OCI-LY1 (cell line): ENCODE measurements at regions not wholly inside any gene's neighbourhood (a gene's known extent, or its start where the extent isn't known, plus 50 kb on each side); places are given as distances from the start of the nearest gene placed in this dataset.

Experiments used
- H2AFZ ChIP-seq: fragments of 200-600 bp; sonication (generic), shearing (Covaris generic); 2 replicates; pipeline ENCODE4 v1.6.0; 2014; ENCODE audit warnings: antibody characterized with exemption, mild to moderate bottlenecking, low read length
- H3F3A ChIP-seq: fragments of 200-600 bp; sonication (generic), shearing (Covaris generic); 2 replicates; pipeline ENCODE4 v1.6.0; 2014; ENCODE audit warnings: mild to moderate bottlenecking, antibody characterized with exemption, low read length, moderate library complexity; ENCODE audit not compliant: insufficient read depth
- H3K27ac ChIP-seq: fragments of 200-600 bp; sonication (generic); 2 replicates; pipeline ENCODE4 v1.5.1; 2014; ENCODE audit warnings: low read length, mixed run types, mild to moderate bottlenecking, low read depth; ENCODE audit not compliant: poor library complexity, severe bottlenecking
- H3K27me3 ChIP-seq: fragments of 200-600 bp; sonication (generic); 2 replicates; pipeline ENCODE4 v1.6.0; 2014; ENCODE audit warnings: antibody characterized with exemption, mild to moderate bottlenecking, low read length, moderate library complexity; ENCODE audit not compliant: insufficient read depth
- H3K36me3 ChIP-seq: fragments of 200-600 bp; sonication (generic); 2 replicates; pipeline ENCODE4 v1.6.1; 2014; ENCODE audit warnings: mild to moderate bottlenecking, antibody characterized with exemption, low read length, moderate library complexity, mixed read lengths; ENCODE audit not compliant: insufficient read depth
- H3K4me1 ChIP-seq: fragments of 200-600 bp; sonication (generic); 2 replicates; pipeline ENCODE4 v1.5.1; 2014; ENCODE audit warnings: mild to moderate bottlenecking, low read length, moderate library complexity; ENCODE audit not compliant: insufficient read depth, severe bottlenecking
- H3K4me2 ChIP-seq: fragments of 200-600 bp; sonication (generic), shearing (Covaris generic); 2 replicates; pipeline ENCODE4 v1.6.1; 2014; ENCODE audit warnings: low read length
- H3K4me3 ChIP-seq: fragments of 200-600 bp; sonication (generic); 2 replicates; pipeline ENCODE4 v1.5.1; 2014; ENCODE audit warnings: low read length, low read depth, mild to moderate bottlenecking, mixed read lengths; ENCODE audit not compliant: poor library complexity, severe bottlenecking
- H3K79me2 ChIP-seq: fragments of 200-600 bp; shearing (Covaris generic); 2 replicates; pipeline ENCODE4 v1.6.1; 2016; ENCODE audit warnings: mixed run types, low read length, mixed read lengths; ENCODE audit not compliant: insufficient read depth
- H3K9ac ChIP-seq: fragments of 200-600 bp; sonication (generic), shearing (Covaris generic); 2 replicates; pipeline ENCODE4 v1.6.1; 2014; ENCODE audit warnings: mild to moderate bottlenecking, low read length, mixed read lengths
- H3K9me2 ChIP-seq: fragments of 200-600 bp; sonication (generic), shearing (Covaris generic); 2 replicates; pipeline ENCODE4 v1.6.1; 2014; ENCODE audit warnings: low read depth, mild to moderate bottlenecking, low read length, mixed read lengths
- H3K9me3 ChIP-seq: fragments of 200-600 bp; shearing (Covaris generic); 2 replicates; pipeline ENCODE4 v1.6.1; 2014; ENCODE audit warnings: low read length, mixed read lengths
- H4K20me1 ChIP-seq: fragments of 200-600 bp; sonication (generic), shearing (Covaris generic); 2 replicates; pipeline ENCODE4 v1.6.0; 2016; ENCODE audit warnings: mild to moderate bottlenecking, low read length; ENCODE audit not compliant: insufficient read depth
- CTCF ChIP-seq: fragments of 200-600 bp; sonication (generic), shearing (Covaris generic); IDR thresholded peaks from 2 replicates; pipeline ENCODE4 v1.5.1; 2017; ENCODE audit warnings: mild to moderate bottlenecking, antibody characterized with exemption, low read length, moderate library complexity, mixed read lengths
- EZH2 ChIP-seq: fragments of 200-600 bp; sonication (generic), shearing (Covaris generic); IDR thresholded peaks from 2 replicates; pipeline ENCODE4 v1.8.0; 2017; ENCODE audit warnings: borderline replicate concordance, mixed run types, mild to moderate bottlenecking, antibody characterized with exemption, low read length, moderate library complexity, mixed read lengths

DNA sequence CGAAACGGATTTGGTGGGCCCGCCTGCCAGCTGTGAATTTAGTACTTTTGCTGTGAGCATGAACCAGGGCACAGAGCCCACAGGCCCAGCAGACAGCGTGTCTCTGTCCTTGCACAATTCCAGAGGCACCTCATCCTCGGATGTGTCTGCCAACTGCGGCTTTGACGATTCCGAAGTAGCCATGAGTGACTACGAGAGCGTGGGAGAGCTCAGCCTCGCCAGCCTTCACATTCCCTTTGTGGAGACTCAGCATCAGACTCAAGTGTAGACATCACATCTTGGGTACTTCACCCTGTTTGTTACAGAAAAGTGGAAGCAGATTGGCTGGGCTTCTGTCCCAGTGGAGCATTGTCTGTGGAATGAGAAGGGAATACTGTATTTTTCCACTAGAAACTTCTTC is 78.6 kb upstream of the MTNR1B start:
- Histone ChIP-seq H2AFZ (no peak overlapping the region), H3K27me3 (no peaks in the 10 kb centered on the region), H3K9me2 (no peaks in the 10 kb centered on the region), H3K4me1 (no peaks in the 10 kb centered on the region), H3F3A (no peaks in the 10 kb centered on the region), H3K36me3 (no peaks in the 10 kb centered on the region), H4K20me1 (no peaks in the 10 kb centered on the region), H3K9me3 (no peaks in the 10 kb centered on the region), H3K79me2 (no peaks in the 10 kb centered on the region), H3K27ac (no peak overlapping the region), H3K4me3 (no peak overlapping the region), H3K4me2 (no peak overlapping the region), H3K9ac (no peak overlapping the region)
- no peak for TF ChIP-seq EZH2
- TF ChIP-seq CTCF = no peak

- no peaks in the 10 kb centered on the region for H3K4me1 ChIP-seq
- H4K20me1 ChIP-seq = no peaks in the 10 kb centered on the region
- H3K79me2 ChIP-seq = no peaks in the 10 kb centered on the region
- no peak overlapping the region for H3K4me2 ChIP-seq
- no peaks in the 10 kb centered on the region for H3K36me3 ChIP-seq
- no peak overlapping the region for H3K4me3 ChIP-seq
- H3K27ac ChIP-seq = no peak overlapping the region
- H3K9ac ChIP-seq = no peak overlapping the region
- no peaks in the 10 kb centered on the region for H3F3A ChIP-seq
- no peaks in the 10 kb centered on the region for H3K27me3 ChIP-seq
- TF ChIP-seq EZH2 (no peak), CTCF (no peak)
- no peaks in the 10 kb centered on the region for H3K9me3 ChIP-seq
- H3K9me2 ChIP-seq = no peaks in the 10 kb centered on the region
- H2AFZ ChIP-seq = no peak overlapping the region
Measured at GRCh38 chr11:92892802-92893684, 76.4 kb upstream of the MTNR1B start.

GRCh38 chr11:92894197-92894596 is 75.3 kb upstream of the MTNR1B start:
- Histone ChIP-seq H3K4me1 (no peaks in the 10 kb centered on the region), H3K36me3 (no peaks in the 10 kb centered on the region), H3K79me2 (no peaks in the 10 kb centered on the region), H3K4me2 (no peak overlapping the region), H2AFZ (no peak overlapping the region), H3K9me2 (no peaks in the 10 kb centered on the region), H3K4me3 (no peak overlapping the region), H3K9me3 (no peaks in the 10 kb centered on the region), H4K20me1 (no peaks in the 10 kb centered on the region), H3K27ac (no peak overlapping the region), H3K27me3 (no peaks in the 10 kb centered on the region), H3K9ac (no peak overlapping the region), H3F3A (no peaks in the 10 kb centered on the region)
- TF ChIP-seq CTCF (no peak), EZH2 (no peak)
